GM19452 (cell line): ENCODE measurements at regions not wholly inside any gene's neighbourhood (a gene's known extent, or its start where the extent isn't known, plus 50 kb on each side); places are given as distances from the start of the nearest gene placed in this dataset.
"Not testable (repeated sequence)": the region's sequence is repeated elsewhere in the genome, so short reads cannot be mapped to it uniquely, and the experiment has no call there.

ENCODE experiments used
- ATAC-seq: cut with Tn5 transposase; IDR thresholded peaks from one replicate; pipeline ENCODE4 v1.9.1; 2021; ENCODE audit not compliant: unreplicated experiment

DNA sequence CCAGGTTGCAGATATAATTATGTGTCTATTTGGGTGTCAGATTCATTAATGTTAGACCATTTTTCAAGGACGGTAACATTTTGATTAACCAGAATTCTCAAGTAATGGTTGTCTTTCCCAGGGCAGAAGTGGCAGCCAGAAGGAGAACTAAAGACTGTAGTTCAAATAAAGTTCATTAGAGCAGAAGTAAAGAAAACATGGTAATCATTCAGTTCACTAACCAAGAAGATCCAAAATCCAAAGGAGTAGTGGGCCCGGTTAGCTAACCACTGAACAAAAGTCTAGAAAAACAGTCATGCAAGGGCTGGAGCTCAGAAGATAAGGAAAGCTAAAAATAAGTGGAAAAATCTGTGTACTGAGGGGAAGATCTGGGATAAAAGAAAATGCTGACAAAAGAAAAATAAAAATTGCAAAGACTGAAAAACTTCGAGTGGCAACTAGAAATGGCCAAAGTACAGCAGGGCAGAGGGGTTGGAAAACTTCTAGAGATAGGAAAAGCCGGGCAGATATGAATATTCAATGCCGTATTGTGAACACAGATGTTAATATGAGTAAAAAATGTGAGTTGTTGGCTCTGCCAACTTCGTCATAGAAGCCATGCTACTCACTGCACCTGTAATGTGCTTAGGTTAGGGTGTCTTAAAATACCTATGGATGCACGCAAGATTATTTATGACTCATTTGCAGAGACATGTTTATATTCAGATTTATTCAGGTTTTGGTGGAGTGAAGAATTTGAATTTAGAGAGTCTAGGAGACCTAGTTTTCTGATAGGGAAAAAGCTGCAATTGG, 925.9 kb downstream of the LTN1 start:
- no peak for ATAC-seq

DNA sequence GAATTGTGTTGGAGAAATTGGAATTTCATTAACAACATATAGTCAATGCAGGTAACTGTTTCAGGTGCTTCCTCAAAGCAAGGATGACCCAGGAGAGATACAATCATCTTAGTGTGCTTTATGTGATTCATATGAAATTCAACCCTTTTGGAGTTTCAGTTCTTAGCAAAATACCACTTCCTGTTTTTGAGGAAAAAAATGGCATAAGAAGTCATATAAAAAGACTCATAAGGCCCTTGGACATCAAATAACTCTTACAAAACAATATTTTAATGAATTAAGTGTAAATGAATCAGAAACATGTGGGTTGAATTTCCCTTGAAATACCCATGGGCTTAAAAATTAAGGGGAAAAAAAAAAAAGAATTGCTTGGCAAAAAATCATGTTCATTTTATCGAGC, 926.6 kb downstream of the LTN1 start:
- ATAC-seq = no peak

- no peak for ATAC-seq
These were observed 929.1 kb downstream of the LTN1 start for GRCh38 chr21:28063241-28064216.

DNA sequence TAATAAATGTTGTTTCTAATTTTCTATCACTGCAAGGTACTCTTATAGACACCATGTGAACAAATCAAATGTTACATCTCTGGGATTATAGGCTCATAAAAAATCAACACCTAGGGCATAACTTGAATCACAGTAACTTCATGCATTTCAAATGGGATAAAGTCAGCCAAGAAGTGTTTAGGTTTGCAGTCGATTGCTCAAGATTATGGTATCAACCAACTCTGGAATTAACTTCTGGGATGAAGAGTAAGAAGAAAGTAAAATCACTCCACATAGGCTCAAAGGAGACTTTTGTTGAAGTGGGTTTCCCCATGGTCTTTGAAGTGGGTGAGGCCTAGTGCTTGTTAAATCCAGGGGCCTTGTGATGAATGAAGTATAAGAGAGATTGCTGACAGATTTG, 939.7 kb downstream of the LTN1 start:
- not testable (repeated sequence) for ATAC-seq

- not testable (repeated sequence) for ATAC-seq
These were observed 941.0 kb downstream of the LTN1 start for GRCh38 chr21:28051649-28052048.

DNA sequence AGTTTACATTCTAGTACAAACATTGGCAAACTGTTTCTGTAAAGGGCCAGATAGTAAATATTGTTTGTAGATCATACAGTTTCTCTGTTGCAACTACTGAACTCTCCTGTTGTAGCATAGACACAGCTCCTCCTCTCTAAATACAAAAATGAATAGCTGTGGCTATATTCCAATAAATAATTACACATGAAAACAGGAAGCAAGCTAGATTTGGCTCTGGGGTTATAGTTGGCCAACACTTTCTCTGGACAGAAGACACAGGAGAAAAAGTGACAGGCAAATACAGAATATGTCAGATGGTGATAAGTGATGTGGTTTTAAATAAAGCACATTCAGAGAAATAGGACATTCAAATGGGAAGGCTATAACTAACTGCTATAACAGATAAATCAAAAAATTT, 957.0 kb downstream of the LTN1 start:
- not testable (repeated sequence) for ATAC-seq

DNA sequence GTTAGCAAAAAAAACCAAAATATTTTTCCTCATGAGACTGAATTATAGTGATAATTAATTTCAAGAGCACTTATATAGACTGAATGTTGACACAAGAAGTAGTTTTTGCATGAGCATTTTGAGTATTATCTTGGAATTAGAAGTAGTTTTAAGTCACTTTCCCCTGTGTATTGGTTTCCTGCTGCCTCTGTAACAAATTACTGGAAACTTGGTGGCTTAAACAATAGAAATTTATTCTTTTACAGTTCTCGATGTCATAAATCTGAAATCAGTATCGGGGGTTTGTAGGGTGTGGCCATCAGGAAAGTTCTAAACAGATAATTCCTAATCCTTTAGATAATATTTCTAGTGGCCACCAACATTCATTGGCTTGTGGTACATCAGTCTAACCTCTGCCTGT, 957.8 kb downstream of the LTN1 start:
- ATAC-seq = not testable (repeated sequence)

- not testable (repeated sequence) for ATAC-seq
These were observed 958.3 kb downstream of the LTN1 start for GRCh38 chr21:28034334-28034733.

DNA sequence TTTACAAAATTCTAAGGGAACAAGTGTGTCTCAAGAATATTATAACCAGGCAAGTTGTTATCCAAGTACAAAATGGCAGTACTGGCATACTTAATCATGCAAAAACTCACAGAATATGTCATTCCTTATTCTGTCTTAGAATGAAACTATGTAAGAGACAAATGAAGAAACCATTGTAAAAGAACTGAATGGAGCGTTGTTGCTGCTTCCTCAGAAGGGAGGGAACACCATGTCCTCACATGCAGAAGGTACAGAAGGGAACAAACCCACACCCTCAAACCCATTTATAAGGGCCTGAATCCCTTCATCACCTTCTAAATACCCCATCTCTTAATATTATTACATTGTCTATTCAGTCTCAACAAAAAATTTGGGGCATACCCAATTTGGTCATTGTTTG, 960.0 kb downstream of the LTN1 start:
- ATAC-seq = not testable (repeated sequence)

- ATAC-seq = not testable (repeated sequence)
These were observed 961.6 kb downstream of the LTN1 start for GRCh38 chr21:28031066-28031465.

- no peak for ATAC-seq
These were observed 967.6 kb downstream of the LTN1 start for GRCh38 chr21:28025111-28025510.

- ATAC-seq = no peak
These were observed 973.7 kb downstream of the LTN1 start for GRCh38 chr21:28018741-28019669.

DNA sequence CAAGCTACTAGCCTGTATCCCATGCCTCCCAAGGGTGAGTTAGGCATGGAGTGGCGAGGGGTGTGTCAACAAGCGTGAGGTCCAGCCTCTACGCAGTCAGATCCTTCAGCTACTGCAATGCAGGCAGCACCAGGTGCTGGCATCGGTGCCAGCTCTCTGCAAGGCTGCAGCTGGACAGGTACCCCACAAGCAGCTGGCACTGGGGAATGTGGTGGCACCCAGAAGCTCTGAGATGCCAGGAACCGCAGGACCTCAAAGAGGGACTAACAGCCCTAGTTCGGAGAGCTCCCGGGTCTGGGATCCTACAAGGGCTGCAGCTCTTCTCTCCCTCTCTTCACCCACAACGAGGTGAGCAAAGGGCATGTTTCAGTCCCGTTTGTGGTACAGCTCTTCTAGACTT, 974.5 kb downstream of the LTN1 start:
- no peak for ATAC-seq

DNA sequence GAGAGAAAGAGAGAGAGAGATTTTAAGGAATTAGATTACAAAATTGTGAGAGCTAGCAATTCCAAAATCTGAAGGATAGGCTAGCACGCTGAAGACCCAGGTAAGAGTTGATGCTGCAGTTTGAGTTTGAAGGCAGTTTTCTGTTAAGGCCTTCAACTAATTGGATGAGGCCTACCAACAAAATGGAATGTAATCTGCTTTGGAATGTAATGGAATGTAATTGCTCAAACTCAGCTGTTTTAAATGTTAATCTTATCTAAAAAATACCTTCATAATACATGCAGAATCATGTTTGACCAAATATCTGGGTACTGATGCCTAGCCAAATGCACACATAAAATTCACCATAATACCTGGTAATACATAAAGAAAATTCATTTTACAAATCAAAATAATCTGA, 976.1 kb downstream of the LTN1 start:
- no peak for ATAC-seq

- ATAC-seq = not testable (repeated sequence)
These were observed 979.6 kb downstream of the LTN1 start for GRCh38 chr21:28013123-28013522.

DNA sequence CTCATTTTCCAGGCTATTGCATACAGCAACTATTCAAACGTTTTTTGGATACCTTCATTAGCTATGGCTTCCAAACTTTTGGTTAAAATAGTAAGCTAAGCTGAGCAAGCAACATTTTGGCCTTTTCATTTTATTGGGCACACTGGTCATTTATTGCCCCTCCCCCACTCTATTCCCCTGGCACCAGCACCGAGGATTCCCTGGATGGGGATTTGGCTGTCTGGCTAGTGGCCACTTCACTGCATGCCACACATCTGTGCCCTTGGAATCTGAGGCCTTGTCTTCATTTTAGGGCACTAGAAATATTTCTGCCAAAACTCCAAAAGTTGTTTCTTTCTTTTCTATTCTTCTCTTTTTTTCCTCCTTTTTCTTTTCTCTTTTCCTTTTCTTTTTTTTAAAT, 980.7 kb downstream of the LTN1 start:
- not testable (repeated sequence) for ATAC-seq

GRCh38 chr21:28008245-28008644, 984.4 kb downstream of the LTN1 start:
- not testable (repeated sequence) for ATAC-seq

GRCh38 chr21:28003627-28004026, 989.0 kb downstream of the LTN1 start:
- ATAC-seq = not testable (repeated sequence)

DNA sequence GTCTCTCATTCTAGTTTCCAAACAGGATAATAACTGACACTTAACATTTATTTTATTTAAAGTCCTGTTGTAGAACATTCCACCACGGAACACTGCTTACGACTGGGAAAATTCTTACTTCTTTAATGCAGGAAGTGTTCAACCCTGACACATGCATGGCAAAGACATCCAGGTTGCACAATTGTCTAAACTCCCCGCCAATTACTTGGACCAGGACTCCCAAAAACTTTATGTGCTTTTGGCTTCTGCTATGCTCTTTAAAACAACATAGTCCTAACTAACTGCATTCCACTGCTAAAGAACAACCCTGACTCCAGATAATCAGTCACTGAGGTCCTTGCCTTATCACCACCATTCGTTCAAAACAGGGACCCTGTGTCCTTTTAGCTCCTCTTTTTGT, 995.8 kb downstream of the LTN1 start:
- ATAC-seq = not testable (repeated sequence)

- not testable (repeated sequence) for ATAC-seq
These were observed 1007.9 kb downstream of the LTN1 start for GRCh38 chr21:27984663-27985325.
